Right hindlimb (tissue), 1 donor: ENCODE measurements at regions not wholly inside any gene's neighbourhood (a gene's known extent, or its start where the extent isn't known, plus 50 kb on each side); places are given as distances from the start of the nearest gene placed in this dataset.
A peak's percentile ranks its signal among the peaks of the same experiment; 100 is the strongest.

ENCODE experiments used
- DNase-seq: peaks from one replicate; pipeline ENCODE4 v3.0.0-alpha.2; 2018

DNA sequence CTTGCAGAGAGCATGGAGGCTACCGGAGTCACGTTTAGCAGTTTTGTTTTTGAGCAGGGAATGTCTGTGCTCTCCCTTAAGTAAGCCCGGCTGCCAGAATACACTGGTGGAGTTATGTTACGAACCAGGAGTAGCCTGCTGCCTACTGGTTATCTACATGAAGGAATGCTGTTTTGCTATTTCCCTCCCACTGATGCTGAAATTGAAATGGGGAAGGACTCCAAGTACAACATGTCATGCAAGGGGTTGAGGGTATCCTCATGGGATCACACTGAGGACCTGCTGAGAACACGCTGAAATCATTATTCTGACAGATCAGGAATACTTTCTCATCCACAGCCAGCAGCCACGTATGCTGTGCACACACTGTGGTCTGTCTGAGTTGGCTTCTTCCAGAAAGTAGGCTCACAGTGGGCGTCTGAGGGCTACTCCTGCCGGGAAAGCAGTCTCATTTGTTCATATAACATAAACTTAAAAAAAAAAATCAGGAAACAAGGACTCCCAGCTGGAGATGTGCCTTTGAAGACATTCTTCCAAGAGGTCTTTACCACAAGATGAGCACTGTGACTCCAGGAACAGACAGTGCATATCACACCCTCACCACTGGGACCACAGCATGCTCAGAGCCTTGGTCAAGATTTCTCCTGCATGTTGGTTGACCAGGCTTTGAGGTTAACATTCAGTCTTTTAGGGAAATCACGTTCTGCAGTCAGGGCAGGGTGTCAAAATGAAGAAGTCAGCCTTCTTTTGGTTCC, 300.4 kb upstream of the RASGRP1 start:
- peak; percentile 56 for DNase-seq

- DNase-seq: no peak
Measured at GRCh38 chr15:38867556-38867955, 302.9 kb upstream of the RASGRP1 start.

DNA sequence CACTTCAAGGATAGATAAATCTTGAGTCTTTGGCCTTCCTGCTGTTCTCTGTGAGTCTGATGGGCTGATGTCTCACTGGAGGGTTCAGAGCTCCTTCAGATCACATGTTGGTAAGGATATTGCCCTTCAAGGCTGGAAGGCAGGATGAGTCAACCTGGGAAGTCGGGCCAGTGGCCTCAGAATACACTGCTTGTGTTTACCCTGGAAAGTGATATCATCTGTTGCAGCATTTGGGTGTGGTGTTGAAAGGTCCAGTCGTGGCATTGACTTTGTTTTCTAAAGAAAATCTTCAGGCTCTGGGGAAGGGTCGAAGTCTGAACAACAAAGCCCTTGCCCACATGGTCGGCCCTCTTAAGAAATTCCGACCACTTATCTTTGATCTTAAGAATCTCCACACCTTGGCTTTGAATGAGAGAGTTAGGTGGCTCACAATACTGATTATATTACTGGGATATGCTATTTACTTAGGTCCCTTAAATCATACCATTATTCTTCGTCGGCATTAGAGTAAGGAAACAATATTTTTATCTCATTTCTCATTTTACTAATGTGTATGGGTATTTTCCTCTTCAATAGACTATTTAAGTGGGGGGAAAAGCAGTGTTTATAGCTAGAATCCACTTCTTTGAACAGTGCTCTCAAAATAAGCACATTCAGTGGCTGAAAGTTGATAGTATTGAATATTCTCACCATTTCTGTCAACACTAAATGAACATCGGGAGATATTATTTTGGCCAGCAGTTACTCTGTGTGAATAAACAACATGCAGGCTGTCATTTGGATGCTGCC, 303.9 kb upstream of the RASGRP1 start:
- no peak for DNase-seq

DNA sequence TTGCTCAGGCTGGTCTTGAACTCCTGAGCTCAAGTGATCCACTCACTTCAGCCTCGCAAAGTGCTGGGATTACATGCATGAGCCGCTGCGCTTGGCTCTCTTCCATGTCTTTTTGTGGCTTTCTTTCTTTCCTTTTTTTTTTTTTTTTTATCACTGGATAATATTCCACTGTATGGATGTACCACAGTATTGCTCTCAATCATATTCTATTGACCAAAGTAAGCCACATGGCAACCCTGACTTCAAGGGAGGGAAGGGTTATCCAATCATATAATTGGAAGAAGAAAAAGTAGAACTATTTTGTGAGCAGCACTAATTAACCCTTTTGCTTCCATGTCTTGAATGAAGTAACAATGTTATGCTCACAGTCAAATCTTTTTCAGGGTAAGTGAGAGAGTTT, 307.0 kb upstream of the RASGRP1 start:
- DNase-seq: no peak

GRCh38 chr15:38872732-38873131, 308.1 kb upstream of the RASGRP1 start:
- no peak for DNase-seq

DNA sequence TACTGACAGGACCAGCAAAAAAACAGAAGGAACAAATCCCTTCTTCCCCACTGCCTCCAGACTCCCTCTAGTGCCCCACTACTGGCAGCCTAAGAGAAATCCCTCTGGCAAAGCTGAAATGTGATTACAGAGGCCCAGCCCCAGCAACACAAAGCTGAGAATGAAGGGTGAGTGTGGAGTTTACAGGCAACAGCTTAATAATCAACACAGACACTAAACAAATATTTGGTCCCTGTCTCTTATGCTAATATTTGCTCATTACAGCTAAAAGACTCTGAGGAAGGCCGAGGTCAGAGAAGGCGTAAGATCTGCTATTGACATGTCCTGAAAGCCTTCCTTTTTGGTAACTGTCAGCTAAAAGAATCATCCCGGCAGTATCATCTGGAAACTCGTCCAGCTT, 308.5 kb upstream of the RASGRP1 start:
- no peak for DNase-seq

DNA sequence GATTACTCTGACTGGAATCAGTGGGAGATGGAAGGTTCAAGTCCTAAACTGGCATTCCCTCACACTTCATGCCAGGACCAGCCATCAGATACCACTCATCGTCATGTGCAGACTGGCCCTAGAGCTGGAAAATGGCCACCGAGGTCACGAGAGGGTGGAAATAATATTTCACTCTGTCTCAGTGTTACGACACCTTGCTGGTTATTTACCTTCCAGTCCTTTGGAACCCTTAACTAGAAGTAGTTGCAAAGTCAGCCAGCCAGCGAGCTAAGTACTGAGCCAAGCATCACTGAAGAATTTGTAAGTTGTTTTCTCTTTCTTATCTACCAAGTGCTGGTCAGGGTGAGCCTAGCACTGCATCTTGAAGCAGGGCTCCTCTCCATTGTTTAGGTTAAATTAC, 309.9 kb upstream of the RASGRP1 start:
- no peak for DNase-seq

- DNase-seq: no peak
Measured at GRCh38 chr15:38876211-38876610, 311.6 kb upstream of the RASGRP1 start.

- DNase-seq: no peak
Measured at GRCh38 chr15:38876621-38877020, 312.0 kb upstream of the RASGRP1 start.

DNA sequence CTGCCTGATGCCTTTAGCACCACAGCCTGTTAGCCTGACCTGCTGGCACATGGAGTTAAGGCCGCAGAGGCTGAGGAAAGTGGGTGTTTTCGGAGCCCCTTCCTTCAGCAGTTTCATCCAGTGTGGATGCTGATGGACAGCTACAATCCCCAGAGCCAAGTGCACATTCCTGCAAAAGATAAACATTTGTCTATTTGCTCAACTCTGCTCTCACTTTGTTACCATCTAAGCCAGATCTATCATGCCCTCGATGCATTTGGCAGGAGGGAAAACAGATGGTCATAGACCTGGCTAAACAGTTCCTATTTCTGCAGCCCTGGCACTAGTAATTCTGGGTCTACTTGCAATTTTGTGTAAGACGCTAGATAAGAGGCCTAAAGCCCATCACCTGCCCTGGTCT, 312.9 kb upstream of the RASGRP1 start:
- no peak for DNase-seq

- no peak for DNase-seq
Measured at GRCh38 chr15:38878026-38878425, 313.4 kb upstream of the RASGRP1 start.

DNA sequence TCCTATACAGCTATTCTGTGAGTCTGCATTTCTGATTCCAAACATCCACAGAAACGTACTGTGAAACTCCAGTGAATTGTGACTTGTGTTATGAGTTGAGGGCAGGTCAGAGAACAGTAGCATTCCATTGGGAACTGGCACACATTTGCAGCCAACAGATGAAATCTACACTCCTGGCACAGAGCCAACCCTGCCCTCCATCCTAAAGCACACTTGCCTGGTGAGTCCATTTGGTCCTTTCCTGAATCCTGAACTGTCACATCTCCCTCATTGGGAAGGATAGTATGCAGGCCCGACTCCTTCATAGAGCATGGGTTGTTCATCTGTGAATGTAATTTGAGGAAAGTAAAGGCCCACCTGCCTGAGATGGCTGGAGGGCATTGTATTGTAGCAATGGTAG, 314.3 kb upstream of the RASGRP1 start:
- no peak for DNase-seq

GRCh38 chr15:38879909-38880471, 315.4 kb upstream of the RASGRP1 start:
- DNase-seq: no peak

DNA sequence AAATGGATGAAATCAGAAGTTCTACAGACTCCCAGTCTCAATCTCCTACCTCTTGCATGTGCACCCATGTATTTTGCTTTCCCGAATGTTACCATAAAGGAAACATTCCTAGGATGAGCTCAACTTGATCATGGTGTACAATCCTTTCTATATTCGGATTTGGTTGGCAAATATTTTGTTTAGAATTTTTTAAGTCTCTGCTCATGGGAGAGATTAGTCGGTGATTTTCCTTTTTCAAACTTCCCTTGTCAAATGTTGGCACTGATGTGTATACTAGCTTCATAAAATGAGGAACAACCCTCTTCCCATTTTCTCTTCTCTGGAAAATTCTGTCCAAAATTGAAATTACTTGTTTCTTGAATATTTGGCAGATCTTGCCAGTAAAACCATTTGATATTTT, 317.6 kb upstream of the RASGRP1 start:
- DNase-seq: no peak

DNA sequence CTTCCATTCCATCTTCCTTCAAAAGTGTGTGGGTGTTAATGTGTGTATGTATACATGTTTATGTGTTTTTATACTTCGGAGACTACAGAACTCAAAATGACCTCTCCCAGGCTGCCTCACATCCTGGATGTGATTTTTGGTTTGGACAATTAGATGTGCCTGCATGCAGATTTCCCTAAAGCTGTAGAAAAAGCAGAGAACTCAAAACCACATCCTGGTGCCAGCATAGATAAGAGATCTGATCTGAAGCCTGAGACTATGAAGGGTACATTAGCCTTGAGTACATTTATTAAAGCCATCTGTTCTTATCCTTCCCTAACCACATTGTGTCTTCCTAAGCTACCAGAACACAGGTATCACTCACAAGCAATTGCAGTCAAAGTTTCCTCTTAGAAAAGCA, 319.4 kb upstream of the RASGRP1 start:
- no peak for DNase-seq

GRCh38 chr15:38885001-38885400, 320.4 kb upstream of the RASGRP1 start:
- DNase-seq: no peak

- DNase-seq: no peak
Measured at GRCh38 chr15:38885471-38885952, 320.9 kb upstream of the RASGRP1 start.

DNA sequence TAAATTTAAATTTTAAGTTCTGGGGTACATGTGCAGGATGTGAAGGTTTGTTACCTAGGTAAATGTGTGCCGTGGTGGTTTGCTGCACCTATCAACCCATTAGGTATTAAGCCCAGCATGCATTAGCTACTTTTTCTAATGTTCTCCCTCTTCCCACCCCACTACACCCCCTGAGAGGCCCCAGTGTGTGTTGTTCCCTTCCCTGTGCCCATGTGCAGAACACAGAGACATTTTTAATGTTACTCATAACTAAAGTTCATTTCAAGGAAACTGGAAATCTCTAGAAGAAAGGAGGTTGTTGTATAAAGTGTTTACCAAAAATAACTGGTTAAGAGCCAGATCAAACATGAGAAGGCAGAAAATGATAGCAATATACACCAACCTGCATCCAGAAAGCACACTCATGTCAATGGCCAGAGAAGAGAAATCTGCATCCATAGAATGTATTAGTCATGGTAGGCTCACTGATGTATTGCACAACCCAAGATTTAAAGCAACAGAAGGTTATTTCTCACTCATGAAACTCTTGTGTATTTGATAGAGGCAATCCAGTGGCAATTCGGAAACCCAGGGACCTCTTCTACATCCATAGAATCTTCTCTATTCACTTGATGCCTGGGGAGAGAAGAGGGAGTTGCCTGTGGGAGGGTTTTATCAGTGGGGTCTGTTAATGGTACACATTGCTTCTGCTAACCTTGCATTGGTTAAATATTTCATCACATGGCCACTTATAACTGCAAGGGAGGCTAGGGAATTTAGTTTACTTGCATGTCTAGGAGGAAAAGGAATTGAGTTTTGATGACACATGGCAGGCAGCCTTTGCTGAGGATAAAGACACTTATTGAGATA, 321.9 kb upstream of the RASGRP1 start:
- DNase-seq: no peak

- DNase-seq: no peak
Measured at GRCh38 chr15:38888701-38889221, 324.1 kb upstream of the RASGRP1 start.

- no peak for DNase-seq
Measured at GRCh38 chr15:38890194-38890593, 325.6 kb upstream of the RASGRP1 start.

DNA sequence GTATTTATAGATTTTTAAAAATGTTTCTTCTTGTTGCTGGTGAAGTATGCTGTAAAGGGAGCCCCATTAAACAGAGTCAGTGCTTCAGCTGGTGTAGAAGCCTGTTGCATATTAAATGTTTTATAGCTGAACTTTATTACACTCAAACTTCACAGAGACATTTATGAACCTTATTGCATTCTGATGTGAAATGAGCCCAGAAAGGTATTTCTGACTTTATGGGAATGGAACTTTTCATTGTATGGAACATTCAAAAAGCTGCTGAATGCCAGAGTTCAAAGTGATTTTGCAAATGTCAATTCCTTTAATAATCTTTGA, 329.3 kb upstream of the RASGRP1 start:
- no peak for DNase-seq

DNA sequence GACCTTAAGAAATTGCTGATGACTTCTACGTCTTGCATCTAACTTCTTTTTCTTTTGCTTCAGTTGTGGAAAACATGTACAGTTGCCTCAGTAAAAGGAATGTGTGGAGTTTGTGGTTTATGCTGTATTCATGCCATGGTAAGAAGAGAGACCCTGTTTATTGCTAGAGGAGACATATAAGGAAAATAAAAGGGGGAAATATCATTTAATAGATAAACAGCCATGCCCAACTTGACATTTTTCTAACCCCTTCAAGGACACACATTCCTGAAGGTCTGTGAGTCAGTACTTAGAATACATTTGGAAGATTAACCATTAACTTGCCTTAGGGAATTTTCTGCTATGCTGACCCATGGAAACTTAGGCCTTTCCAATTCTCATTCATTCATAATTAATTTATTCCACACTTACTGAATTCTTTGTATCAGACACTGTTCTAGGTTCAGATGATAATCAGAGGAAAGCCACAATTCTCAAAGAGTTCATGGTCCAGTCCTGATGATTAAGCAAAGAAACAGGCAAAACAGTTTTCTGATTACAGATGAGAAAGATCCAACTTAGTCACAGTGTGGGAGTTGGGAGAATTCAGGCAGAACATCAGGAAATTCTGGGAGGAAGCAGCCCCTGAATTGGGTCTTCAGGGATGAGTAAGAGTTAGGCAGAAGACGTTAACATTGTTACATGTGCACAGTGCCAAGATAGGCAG, 329.8 kb upstream of the RASGRP1 start:
- no peak for DNase-seq
